GM12878 (cell line): ENCODE measurements at regions not wholly inside any gene's neighbourhood (a gene's known extent, or its start where the extent isn't known, plus 50 kb on each side); places are given as distances from the start of the nearest gene placed in this dataset.

Source experiments
- ATAC-seq: fragments of 200-7000 bp; cut with Tn5 transposase; 3 replicates; pipeline ENCODE4 v1.9.1; 2020; ENCODE audit warnings: mild to moderate bottlenecking, moderate library complexity
- BruUV-seq: library from RNA; stranded (reverse); fragments of 400-500 nt; replicated peaks from 2 replicates; lab custom pipeline; 2021; lab: Mats Ljungman, UMichigan
- CTCF ChIA-PET: fragments of 300-600 bp; sonication (Branson Sonifier 250); formaldehyde crosslinking; extraction: SDS; loops from one replicate; lab custom pipeline; 2021; ENCODE audit warnings: inconsistent platforms; lab: Yijun Ruan, JAX
- POLR2A ChIA-PET: fragments of 350-600 bp; formaldehyde crosslinking; extraction: SDS; loops from one replicate; lab custom pipeline; 2021; ENCODE audit warnings: inconsistent platforms; lab: Charles Lee
- RAD21 ChIA-PET: fragments of 300-600 bp; sonication (Branson Sonifier 250); formaldehyde crosslinking; loops from one replicate; lab custom pipeline; 2023; ENCODE audit warnings: antibody characterized with exemption; ENCODE audit not compliant: unreplicated experiment; lab: Charles Lee
- SMC1A ChIA-PET: fragments of 300-600 bp; sonication (Branson Sonifier 250); formaldehyde crosslinking; loops from one replicate; lab custom pipeline; 2023; ENCODE audit not compliant: unreplicated experiment, uncharacterized antibody; lab: Charles Lee
- DNase-seq: peaks from one replicate; pipeline ENCODE4 v3.0.0-alpha.2; 2011; ENCODE audit warnings: low read depth, low spot score
- FAIRE-seq: peaks from 3 replicates; lab custom pipeline; 2011; peaks lifted over from hg19 to GRCh38; lab: Jason Lieb, UNC
- H2AFZ ChIP-seq: 2 replicates; pipeline ENCODE4 v1.6.0; 2011; ENCODE audit warnings: low read depth, low read length, control low read depth; ENCODE audit not compliant: control insufficient read depth
- H3K27ac ChIP-seq: 2 replicates; pipeline ENCODE4 v1.5.1; 2011; ENCODE audit warnings: control low read depth; ENCODE audit not compliant: control insufficient read depth, insufficient read depth
- H3K27me3 ChIP-seq, 2 experiments: replicated peaks in 1 of 2; 2 replicates each; pipeline versions ENCODE4 v1.6.0 to v1.6.1; 2011; ENCODE audit warnings: low read length in 1 of 2; ENCODE audit not compliant: control insufficient read depth in 2 of 2, insufficient read depth in 2 of 2
- H3K36me3 ChIP-seq, 2 experiments: 2 replicates each; pipeline ENCODE4 v1.5.1; 2011; ENCODE audit warnings: low read length in 1 of 2; ENCODE audit not compliant: control insufficient read depth in 2 of 2, insufficient read depth in 2 of 2
- H3K4me1 ChIP-seq: 2 replicates; pipeline ENCODE4 v1.6.1; 2011; ENCODE audit warnings: mild to moderate bottlenecking, low read length, moderate library complexity, mixed read lengths; ENCODE audit not compliant: control insufficient read depth, insufficient read depth
- H3K4me2 ChIP-seq: 2 replicates; pipeline ENCODE4 v1.6.0; 2011; ENCODE audit warnings: control low read depth; ENCODE audit not compliant: control insufficient read depth, insufficient read depth
- H3K4me3 ChIP-seq: fragments of 200-600 bp; sonication (generic); 2 replicates; pipeline ENCODE4 v1.5.1; 2016
- H3K79me2 ChIP-seq: 2 replicates; pipeline ENCODE4 v1.6.0; 2011; ENCODE audit warnings: low read length; ENCODE audit not compliant: control insufficient read depth, insufficient read depth
- H3K9ac ChIP-seq: 2 replicates; pipeline ENCODE4 v1.8.0; 2011; ENCODE audit warnings: low read length, control low read depth, mixed read lengths; ENCODE audit not compliant: control insufficient read depth, insufficient read depth
- H3K9me3 ChIP-seq: replicated peaks from 3 replicates; pipeline ENCODE4 v1.5.1; 2011; ENCODE audit warnings: mild to moderate bottlenecking, low read length; ENCODE audit not compliant: control insufficient read depth, insufficient read depth
- H4K20me1 ChIP-seq: 2 replicates; pipeline ENCODE4 v1.6.0; 2011; ENCODE audit not compliant: control insufficient read depth, insufficient read depth
- IRF3 ChIP-seq: fragments of 450-650 bp; IDR thresholded peaks from 2 replicates; pipeline ENCODE4 v1.6.1; 2014; ENCODE audit warnings: mild to moderate bottlenecking
- NR2F1 ChIP-seq: fragments of 450-650 bp; conservative IDR thresholded peaks from 2 replicates; pipeline ENCODE4 v1.6.1; 2017; ENCODE audit warnings: mild to moderate bottlenecking
- RELA ChIP-seq: fragments of 450-650 bp; IDR thresholded peaks from 2 replicates; pipeline ENCODE4 v1.8.0; 2014; ENCODE audit warnings: borderline replicate concordance; ENCODE audit not compliant: partially characterized antibody
- TAF1 ChIP-seq: IDR thresholded peaks from 2 replicates; pipeline ENCODE4 v1.6.1; 2011; ENCODE audit warnings: mild to moderate bottlenecking, low read depth, low read length, borderline replicate concordance
- TBL1XR1 ChIP-seq: IDR thresholded peaks from 2 replicates; pipeline ENCODE4 v1.6.1; 2012; ENCODE audit warnings: low read depth, low read length, improper control_type of control experiment
- WGBS: methylation state at CpG from one replicate; pipeline ENCODE4 v1.1.6; 2016; ENCODE audit warnings: low lambda C conversion rate; ENCODE audit not compliant: insufficient replicate concordance, insufficient coverage; ENCODE audit errors: missing lambda C conversion rate; 5-methylcytosine and 5-hydroxymethylcytosine counted together
- in situ Hi-C: fragments of 300-500 bp; cut with MboI; formaldehyde crosslinking; loops from 9 replicates; pipeline ENCODE4 v1.14.3; 2018; ENCODE audit warnings: mixed read lengths
- intact Hi-C: fragments of 100-400 bp; cut with micrococcal nuclease; formaldehyde crosslinking; loops from one replicate; pipeline ENCODE4 v1.14.2; 2022; ENCODE audit not compliant: unreplicated experiment

- no peak for TF ChIP-seq IRF3
- TF ChIP-seq NR2F1 = no peak
- TF ChIP-seq RELA = no peak
These were observed 366.7 kb downstream of the THBS2 start (continued) for GRCh38 chr6:168886964-168887363.

- SMC1A ChIA-PET = no interaction called here
- ATAC-seq (no peak), DNase-seq (no peak)
- Histone ChIP-seq H3K36me3 (no peaks in the 10 kb centered on the region), H3K4me2 (no peak overlapping the region), H3K4me3 (no peak overlapping the region), H3K79me2 (no peaks in the 10 kb centered on the region)
- intact Hi-C loops = loop anchor here (10.0 kb wide), 1 partner anchor 731 kb away; no protein-coding TSS in a partner anchor
- no peak for TF ChIP-seq TAF1
- TF ChIP-seq RELA = no peak
- TF ChIP-seq TBL1XR1 = no peak
- TF ChIP-seq, all 136 proteins: peak for 0
- Histone ChIP-seq H3K9me3 (no peaks in the 10 kb centered on the region; the same call in 2 of the 3 replicates), H3K4me1 (no peaks in the 10 kb centered on the region), H3K9ac (no peak overlapping the region), H3K27ac (no peak overlapping the region), H4K20me1 (no peaks in the 10 kb centered on the region), H2AFZ (no peak overlapping the region), H3K27me3 (no peaks in the 10 kb centered on the region)
- RAD21 ChIA-PET = no interaction called here
- WGBS = 77% methylated on average over 50 of the region's 51 CpGs
- POLR2A ChIA-PET = no interaction called here
- CTCF ChIA-PET = no interaction called here
- FAIRE-seq = no peak
- BruUV-seq = no TSS peak
- in situ Hi-C loops = no loop called here
These were observed 367.6 kb downstream of the THBS2 start for GRCh38 chr6:168885751-168886742.
